Stimulated activated CD8-positive, alpha-beta memory T cell treated with anti-CD3 and anti-CD28 coated beads, Interleukin-2, amount 100 ng/mL, for 1 hour (primary cell): ENCODE measurements at regions not wholly inside any gene's neighbourhood (a gene's known extent, or its start where the extent isn't known, plus 50 kb on each side); places are given as distances from the start of the nearest gene placed in this dataset.

Source experiments
- DNase-seq, 2 donors: peaks; one replicate each; pipeline ENCODE4 v3.0.0-alpha.2; 2020; ENCODE audit warnings: low read depth in 2 of 2

DNA sequence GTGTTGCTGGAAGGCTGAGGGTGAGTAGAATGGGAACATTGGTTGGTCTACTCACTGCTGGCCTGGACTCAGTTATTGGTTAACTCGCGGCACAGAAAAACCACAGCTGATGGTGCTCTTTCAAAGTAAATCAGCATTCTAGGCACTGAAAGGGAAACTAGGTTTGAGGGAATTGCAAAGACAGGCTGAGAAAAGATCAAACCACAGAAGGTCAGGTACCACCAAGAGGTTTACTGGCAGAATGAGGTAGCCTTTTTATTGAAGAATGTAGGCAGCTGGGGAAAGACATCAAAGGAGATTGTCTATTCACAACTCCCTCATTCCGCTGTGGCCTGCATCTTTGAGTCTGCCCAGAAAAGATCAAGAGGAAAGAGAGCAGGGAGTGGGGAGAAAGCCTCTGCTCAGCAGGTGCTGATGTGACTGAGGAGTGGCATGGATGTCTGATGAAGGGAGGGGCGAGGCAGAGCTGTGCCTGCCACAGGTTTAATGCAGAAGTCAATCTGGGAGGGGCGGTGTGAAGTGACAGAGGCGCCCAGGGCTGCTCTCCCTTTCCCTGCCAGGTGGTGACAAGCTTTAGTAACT is 255.5 kb downstream of the MAN2A1 start:
- DNase-seq: no peak

DNA sequence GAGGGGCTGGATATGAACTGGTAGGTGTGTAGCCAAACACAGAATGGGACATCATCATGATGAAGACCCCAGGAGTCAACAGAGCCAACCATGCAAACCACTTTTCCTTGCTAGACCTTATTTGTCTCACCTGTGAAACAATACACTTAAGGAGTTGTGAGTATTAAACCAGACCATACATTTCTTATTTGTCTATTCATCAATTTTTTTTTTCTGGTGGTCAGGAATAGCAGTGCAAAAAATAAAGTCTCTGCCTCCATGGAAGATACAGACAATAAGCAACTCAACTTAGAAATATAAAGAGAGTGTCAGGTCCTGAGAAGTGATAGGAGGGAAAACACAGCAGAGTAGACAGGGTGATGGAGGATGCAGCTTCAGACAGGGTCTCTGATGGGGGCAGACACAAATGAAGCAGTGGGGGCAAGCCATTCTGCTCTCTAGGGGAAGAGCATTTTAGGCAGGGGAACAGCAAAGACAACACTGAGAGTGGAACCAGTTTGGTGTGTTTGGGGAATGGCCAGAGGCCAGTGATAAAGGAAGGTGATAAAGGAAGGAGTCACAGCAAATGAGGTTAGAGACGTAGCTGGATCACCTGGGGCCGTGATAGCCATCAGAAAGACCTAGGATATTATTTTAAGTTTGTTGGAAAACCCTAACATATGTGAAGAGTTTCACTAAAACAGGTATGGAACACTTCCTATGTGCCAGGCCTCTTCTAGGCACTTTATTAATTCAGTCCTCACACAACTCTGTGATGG is 256.2 kb downstream of the MAN2A1 start:
- DNase-seq: no peak

DNA sequence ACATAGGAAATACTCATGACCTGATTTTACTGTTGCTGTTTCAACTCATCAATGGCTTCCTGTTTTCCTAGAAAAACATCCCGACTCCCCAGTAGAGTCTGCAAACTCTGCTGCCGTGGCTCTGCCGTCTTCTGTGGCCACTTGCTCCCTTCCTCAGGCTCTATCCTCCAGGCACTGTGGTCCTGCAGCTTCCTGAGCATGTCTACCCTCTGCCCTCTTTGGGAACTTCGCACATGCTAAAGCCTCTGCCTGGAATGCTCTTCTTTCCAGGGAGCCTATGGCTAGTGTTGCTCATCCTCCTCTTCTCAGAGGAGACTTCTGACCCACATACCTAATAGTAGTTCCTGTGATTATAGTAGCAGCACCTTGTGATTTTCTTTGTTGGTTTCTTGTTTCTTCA is 256.9 kb downstream of the MAN2A1 start:
- no peak for DNase-seq

DNA sequence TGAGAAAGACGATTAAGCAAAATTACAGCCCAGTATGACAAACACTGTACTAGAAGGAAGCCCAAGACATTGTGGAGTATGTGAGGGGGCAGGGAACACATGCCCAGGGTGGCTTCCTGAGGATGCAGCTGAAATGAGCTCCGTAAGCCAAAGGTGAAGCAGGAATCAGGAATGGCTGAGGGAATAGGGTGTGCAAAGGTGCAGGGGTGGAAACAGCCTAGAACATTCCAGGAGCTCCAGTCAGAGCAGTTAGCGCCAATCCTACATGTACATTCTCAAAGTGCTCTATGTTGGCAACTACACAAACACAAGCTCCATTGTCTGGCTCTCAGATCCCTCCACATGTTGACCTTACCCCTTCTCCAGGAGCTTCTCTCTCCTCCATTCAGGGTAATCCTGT is 257.9 kb downstream of the MAN2A1 start:
- DNase-seq: no peak

DNA sequence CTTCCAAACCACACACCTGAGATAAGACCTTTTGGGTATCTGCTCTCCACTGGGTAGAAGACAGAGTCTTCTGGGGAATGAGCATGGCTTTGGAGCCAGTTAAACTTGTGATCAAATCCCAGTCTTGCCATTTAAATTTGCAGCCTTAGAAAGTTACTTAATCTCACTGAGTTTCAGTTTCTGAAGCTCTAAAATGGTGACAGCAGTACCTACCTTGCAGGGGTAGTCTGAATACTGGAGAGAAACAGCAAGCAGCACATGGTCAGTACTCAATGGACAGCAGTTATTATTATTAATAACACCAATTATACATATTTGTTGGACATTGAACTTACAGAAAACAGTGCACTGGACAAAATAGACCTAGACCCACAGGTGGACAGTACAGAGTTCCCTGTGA is 260.9 kb downstream of the MAN2A1 start:
- DNase-seq: no peak

DNA sequence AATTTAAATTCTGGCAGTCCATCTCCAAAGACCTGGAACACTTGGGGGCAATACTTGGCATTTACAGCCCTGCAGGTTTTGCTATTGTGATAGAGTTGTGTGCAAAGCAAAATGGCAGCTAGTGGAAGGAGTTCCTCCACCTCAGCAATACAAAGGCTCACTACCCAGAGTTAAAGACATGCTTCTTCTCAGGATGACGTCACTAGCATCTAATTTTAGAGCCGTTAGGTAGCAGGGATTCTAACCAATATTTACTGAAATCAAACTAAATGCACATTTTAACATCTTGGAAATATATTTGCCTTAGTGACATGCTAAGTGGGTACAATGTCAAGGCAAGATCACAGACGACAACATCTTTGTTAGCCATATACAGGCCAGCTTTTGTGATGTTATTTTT is 261.6 kb downstream of the MAN2A1 start:
- DNase-seq: no peak

DNA sequence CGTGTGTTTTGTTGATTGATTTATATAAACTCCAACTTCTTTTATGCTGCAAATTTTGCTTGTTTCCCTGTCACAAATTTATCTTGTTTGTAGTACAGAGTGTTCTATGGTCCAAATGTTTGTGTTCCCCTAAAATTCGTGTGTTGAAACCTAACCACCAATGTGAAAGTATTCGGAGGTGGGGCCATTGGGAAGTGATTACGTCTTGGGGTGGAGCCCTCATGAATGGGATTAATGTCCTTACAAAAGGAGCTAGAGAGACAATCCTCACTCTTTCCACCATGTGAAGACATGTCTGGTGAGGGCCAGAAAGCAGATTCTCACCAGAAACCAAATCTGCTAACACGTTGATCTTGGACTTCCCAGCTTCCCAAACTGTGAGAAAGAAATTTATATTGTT is 262.0 kb downstream of the MAN2A1 start:
- DNase-seq: no peak

DNA sequence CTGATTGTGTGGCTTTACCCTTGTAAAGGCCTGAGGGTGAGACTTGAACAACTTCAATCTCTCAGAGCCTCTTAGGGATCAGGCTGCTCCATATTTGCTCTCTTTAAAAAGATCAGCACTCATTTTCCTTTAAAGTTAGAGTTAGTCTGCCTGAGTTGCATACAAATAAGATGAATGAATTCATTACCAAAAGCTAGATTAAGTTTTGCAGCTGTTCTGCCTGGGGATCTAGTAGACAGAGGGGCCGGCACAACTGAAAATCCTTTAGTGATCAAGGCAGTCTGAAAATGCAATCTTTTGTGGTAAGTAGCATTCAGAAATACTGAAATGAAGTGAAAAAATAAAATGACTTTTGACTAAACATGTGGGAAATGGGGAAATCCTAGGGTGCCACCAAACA is 264.0 kb downstream of the MAN2A1 start:
- DNase-seq: no peak

DNA sequence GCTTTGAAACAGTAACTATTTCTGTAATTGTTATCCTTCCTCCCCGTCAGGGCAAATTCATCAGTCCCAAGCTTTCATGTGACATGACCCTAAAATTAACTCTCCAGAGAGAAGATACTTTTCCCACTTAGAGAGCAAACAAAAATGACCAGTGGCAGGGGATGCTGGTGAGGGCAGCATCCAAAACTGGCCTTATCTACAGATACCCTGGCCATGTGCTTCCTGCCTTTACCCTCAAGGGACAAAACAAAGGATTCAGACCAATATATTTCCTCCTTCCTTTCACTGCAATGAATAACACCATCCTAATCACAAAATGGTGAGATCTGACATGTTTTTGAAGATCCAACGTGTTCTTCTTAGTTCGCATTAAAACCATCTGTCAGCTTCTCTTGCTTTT is 267.2 kb downstream of the MAN2A1 start:
- DNase-seq: no peak

DNA sequence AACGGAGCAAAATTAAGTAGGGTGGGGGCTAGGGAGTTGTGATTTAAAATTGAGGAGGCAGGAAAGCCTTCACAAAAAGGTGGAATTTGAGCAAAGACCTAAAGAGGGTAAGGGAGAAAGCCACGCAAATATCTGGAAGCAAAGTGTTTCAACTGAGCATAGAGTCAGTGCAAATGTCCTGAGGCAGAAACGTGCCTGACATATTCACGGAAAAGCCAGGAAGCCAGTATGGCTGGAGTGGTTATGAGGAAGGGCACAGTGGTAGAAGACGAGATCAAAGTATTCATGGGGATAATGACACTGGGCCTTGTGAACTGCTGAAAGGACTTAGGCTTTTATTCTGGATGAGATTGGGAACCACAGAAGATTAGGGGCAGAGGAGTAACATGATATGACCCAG is 268.4 kb downstream of the MAN2A1 start:
- DNase-seq: no peak

DNA sequence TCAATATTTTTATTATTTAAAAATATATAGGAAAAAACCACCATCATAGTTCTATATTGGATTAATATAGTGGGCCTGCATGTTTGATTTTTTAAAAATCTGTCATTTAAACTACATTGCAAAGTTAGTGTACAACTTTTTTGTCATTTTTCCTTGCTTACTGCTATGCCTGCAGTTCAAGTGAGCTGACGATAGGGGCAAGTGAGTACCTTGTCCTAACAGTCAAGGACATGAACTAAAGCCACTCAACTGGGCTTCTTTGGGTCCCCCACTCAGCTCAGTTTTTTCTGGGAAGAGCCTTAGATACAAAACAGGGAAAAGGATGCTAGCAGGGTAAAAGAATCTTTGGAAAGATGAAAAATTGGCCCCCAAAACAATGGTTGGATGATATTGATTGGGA is 269.9 kb downstream of the MAN2A1 start:
- no peak for DNase-seq

DNA sequence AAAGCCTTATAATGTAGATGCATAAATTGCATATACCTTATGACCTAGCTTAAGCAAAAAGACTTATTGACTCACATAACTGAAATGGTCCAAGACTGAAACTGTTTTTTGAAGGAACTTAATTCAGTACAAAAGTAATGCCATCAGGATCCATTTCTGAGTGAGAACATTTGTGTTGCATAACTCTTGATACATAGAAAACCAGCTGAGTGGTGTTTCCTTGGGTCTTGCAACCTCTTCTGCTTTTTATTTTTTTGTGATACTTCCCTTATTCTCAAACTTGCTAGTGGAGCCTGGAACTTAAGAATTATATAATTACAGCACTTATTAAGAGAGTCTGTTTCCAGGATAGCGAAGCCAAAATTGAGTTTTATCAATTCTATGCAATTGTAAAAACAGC is 272.0 kb downstream of the MAN2A1 start:
- no peak for DNase-seq

DNA sequence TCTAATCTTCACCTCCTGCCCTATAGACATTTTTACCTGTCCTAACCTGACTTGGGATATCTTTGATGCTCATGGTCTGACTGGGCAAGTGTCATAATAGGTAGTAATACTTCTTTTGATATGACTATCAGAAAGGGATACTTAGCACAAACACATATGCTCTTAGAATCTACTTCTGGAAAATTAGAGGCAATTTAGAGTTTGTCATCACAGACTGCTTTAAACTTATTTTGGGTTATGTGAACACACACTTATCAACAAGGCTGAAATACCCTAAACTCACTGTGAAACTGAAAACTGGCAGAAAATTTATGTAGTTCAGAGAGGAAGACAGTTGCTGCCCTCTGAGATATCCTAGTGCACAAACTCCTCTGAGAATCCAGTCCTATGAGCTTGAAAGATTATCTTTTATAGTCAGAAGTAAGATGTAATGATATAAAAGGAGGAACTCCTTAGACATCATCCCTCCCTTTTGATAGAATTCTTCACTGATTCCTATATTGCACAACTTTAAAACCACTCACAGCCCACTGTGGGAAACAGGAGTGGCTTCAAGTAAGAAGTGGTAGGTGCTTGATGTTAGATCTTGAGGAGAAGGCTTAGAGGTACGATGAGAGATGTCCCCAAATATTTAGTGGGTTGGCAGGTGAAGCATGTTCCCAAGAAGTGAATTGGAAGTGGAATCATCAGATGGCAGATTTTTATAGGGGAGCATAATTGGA is 273.3 kb downstream of the MAN2A1 start:
- no peak for DNase-seq

DNA sequence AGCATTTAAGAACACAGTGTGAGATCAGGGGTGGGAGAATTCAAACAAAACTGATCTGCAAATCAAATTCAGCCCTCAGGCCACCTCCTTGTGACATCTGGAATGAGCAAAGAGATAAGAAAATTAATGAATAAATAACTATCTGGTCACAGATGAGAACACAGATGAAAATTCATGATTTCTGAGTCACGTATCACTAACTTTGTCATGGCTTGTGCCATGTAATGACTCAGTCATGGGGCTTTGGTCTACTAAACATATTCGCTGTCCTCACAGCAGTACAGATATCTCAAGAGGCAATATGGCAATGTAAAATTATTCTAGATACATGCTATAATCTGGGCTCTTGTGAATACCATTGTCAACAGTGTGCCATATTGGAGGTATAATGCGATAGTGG is 274.4 kb downstream of the MAN2A1 start:
- DNase-seq: no peak

DNA sequence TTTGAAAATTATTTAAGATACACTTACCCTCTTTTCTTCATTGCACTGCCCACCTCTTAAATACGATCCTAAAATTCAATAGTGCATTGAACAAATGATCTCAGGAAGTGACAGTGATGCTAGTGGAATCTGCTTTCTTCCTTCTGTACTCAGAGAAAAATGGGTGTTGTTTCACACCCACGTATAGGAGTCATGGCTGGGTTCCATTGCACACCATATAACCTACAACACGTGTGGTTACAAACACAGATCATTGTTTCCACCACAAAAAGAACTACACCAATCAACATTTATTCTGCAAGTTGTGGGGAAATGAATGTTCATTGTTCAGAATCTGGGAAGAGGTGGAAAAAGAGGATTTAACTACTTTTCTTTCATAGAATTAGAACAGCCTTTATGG is 275.9 kb downstream of the MAN2A1 start:
- no peak for DNase-seq

DNA sequence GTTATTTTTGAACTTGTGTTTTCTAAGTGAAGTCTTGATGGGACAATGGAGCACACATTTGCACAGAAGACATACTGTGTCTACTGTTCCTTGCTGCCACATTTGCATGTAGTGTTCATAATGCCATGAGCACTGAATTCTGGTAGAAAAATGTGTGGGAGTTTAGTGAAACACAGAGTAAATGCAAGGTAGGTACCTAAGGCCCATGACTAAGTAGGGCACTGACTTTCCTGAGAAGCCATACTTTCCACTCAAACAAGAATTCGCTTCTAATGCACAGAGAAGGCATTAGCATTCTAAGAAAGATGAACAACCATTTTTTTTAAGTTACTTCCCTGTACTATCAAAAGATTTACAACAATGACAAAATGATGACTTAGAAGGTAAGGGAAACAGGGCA is 282.2 kb downstream of the MAN2A1 start:
- no peak for DNase-seq

DNA sequence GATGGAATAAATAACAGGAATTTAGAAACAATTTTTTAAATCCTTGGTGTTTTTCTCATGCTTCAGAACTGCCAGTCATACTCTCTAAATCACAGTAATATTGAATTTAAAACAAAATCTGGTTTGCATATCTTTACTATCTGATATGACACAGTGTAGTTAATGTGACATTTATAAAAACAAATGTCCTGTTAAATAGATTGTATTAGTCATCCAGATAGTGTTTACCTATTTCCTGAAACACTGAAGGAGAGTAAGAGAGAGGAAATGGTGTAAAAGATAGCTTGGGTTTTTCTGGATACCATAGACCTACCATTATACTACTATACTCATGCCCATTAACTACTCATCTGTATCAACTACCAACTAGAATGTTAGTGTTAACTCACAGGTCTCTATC is 292.3 kb downstream of the MAN2A1 start:
- DNase-seq: no peak

DNA sequence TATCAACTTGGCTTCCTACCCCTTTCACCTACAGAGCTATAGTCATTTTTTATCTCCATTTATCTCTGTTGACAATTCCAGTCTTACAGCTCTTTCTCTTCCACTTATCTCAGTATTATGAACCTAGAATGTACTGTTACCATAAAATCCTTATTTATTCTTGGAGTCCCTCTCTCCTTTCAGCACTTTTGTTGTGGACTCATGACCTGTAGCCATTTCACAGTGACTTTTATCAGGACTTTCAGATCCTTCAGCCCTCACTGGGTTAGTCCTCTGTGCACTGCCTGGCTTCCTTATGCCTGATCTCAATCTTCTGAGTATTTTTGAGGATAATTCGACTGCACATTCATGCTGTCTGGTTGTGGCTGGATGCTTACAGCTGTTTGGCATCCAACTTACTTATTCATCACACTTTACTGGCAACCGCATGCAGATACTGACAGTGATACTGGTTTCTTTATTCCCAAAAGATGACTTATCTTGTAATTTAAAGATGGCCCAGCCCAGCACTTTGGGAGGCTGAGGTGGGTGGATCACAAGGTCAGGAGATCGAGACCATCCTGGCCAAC is 293.3 kb downstream of the MAN2A1 start:
- DNase-seq: no peak

DNA sequence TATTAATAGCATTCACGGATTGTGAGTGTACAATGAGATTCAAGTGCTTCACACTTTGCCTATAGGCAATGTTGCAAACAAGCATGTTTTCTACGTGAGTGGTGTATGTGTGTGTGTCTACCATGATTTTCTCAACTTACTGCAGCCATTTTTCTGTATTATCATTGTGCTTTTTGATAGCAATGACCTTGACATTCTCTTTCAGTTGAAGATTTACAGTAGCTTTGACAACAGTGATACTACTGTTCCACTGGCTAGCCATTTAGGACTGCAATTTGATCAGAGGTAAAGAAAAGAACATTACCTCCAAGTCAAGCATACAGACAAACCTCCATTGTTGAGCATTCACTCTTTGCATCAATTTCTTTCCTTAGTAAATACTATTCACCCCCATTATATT is 297.0 kb downstream of the MAN2A1 start:
- DNase-seq: no peak

DNA sequence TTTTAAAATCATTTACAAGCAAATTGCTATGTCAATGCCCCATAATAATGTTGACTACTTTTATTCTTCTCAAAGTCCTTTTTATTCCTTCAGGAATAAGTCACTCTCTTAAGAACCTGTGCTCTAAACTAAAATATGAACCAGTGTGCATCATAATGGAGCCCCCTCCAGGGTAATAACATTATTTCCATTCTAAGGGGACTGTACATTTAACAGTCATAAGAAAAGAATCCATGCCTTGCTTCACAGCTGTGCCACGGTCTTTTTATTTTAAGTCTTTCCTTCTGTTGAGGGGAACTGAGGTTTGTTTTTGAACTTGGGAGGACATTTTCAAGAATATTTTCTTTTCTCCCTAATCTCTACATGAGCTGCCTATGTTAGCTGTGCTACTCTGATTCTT is 297.6 kb downstream of the MAN2A1 start:
- DNase-seq: no peak

DNA sequence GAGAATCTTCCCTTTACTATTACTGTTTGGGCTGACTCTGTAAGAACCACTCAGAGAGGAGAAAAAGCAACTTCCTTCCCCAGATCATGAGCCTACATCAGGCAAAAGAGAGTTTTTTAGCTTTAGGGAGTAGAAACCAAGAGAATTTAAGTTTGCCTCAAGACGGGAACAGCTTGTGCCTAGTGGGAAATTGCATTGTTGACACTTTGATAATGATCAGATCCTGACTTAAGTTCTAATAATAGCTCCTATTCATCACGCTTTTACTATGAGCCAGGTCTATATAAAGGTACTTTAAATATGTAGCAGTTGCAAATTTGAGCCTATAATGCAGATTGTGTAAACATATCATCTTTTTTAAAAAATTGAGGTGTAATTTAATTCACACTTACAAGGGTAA is 298.2 kb downstream of the MAN2A1 start:
- no peak for DNase-seq

DNA sequence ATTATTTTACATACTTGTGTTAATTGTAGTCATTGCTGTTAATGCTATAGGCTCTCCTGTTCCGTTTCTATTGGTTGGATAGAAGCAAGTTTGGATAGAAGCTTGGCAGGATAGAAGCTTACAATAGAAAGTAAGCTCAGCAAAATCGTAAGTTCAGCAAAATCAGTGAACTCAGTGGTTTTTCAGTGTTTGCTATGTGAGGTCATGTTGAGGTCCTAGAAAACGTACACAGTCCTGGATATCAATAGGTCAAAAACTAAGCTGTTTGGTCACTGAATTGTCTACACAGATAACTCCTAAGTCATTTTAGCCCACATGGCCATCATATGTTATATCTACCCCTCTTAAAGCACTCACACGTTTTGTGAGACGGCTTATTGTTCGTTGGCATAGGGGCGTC is 299.4 kb downstream of the MAN2A1 start:
- no peak for DNase-seq
